ENCODE measurements at regions not wholly inside any gene's neighbourhood (a gene's known extent, or its start where the extent isn't known, plus 50 kb on each side); places are given as distances from the start of the nearest gene placed in this dataset.

DNA sequence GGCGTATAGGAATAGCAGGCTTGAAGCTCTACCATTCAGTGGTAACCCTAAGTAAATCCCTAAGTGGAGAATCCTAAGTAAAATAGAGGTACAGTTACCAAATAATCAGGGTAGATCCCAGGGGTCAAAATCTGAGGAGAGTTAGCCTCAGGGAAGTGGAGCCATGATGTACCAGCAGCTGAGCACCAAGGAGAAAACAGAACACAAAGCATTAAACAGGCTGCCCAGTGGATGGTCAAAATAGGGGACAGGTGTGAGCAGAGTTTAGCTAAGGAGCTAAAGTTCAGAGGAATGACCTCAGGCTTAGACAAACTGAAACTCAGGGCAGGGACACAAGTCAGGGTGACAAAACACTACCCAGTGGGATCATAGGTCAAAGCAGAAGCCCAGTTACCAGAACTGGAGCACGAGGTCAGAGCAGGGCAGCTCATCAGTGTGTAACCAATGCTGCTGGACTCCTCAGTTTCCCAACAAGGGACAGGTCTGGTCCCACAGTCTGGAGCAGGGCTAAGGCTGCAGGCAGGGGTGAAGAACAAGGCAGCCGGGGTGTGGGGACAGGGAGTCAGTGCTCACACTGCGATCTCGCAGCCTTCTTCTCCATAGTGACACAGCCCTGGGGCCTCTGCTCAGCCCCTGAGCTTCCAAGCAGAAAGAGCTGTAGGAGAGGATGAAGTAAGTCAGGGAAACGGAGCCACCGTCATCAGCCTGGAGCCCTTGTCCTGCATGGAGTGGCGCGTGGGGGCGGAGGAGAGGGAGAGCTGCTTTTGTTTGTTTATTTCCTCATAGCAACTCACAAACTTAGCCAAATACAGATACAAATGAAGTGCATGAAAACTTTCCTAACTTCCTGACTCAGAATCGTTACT, 264.0 kb downstream of the MREG start (continued):
- TF ChIP-seq ARNTL (CRISPR knock-in tag; IDR thresholded peaks at IDR 0.05) (peak; percentile 91), NR1H2 (CRISPR knock-in tag; IDR thresholded peaks at IDR 0.05; ENCODE audit: borderline replicate concordance, low read depth) (peak; percentile 53; the same call in 1 of the 2 replicates), TBX3 (IDR thresholded peaks at IDR 0.05; ENCODE audit: borderline replicate concordance) (peak; percentile 76), MEF2D (CRISPR knock-in tag; IDR thresholded peaks at IDR 0.05) (peak; percentile 97), REPIN1 (CRISPR knock-in tag; IDR thresholded peaks at IDR 0.05; ENCODE audit: borderline replicate concordance, low read depth) (peak; percentile 97), ZNF550 (CRISPR knock-in tag; IDR thresholded peaks at IDR 0.05; ENCODE audit: borderline replicate concordance) (0 out of 2 replicates have a peak, but pooled peaks have one; percentile 49), ZNF569 (CRISPR knock-in tag; IDR thresholded peaks at IDR 0.05; ENCODE audit: borderline replicate concordance) (0 out of 2 replicates have a peak, but pooled peaks have one; percentile 40), RAD21 (CRISPR knock-in tag; IDR thresholded peaks at IDR 0.05) (0 out of 2 replicates have a peak, but pooled peaks have one; percentile 37), ZNF629 (CRISPR knock-in tag; conservative IDR thresholded peaks at IDR 0.05) (peak; percentile 93), RXRA (CRISPR knock-in tag; IDR thresholded peaks at IDR 0.05) (peak; percentile 99), ZNF282 (IDR thresholded peaks at IDR 0.05; ENCODE audit: partially characterized antibody) (no peak), ZBTB8A (CRISPR knock-in tag; IDR thresholded peaks at IDR 0.05; ENCODE audit: borderline replicate concordance, low read depth) (0 out of 2 replicates have a peak, but pooled peaks have one; percentile 29), ZNF329 (CRISPR knock-in tag; IDR thresholded peaks at IDR 0.05; ENCODE audit: low read depth) (peak; percentile 71; the same call in 1 of the 2 replicates), STAG1 (CRISPR knock-in tag; IDR thresholded peaks at IDR 0.05) (peak; percentile 54), ZMYM4 (CRISPR knock-in tag; IDR thresholded peaks at IDR 0.05) (peak; percentile 100), ZNF234 (CRISPR knock-in tag; conservative IDR thresholded peaks at IDR 0.05) (no peak), DPF2 (CRISPR knock-in tag; IDR thresholded peaks at IDR 0.05; ENCODE audit: borderline replicate concordance, low read depth) (peak; percentile 90), ZNF558 (CRISPR knock-in tag; IDR thresholded peaks at IDR 0.05; ENCODE audit: borderline replicate concordance) (peak; percentile 93; the same call in 1 of the 2 replicates), NR2F1 (CRISPR knock-in tag; IDR thresholded peaks at IDR 0.05) (peak; percentile 94 to 99), SRF (IDR thresholded peaks at IDR 0.05; ENCODE audit: low read depth, low read length) (peak; percentile 45; the same call in 1 of the 2 replicates), NFATC3 (CRISPR knock-in tag; IDR thresholded peaks at IDR 0.05) (peak; percentile 91; the same call in 1 of the 2 replicates), MTA1 (CRISPR knock-in tag; IDR thresholded peaks at IDR 0.05; ENCODE audit: borderline replicate concordance) (peak; percentile 96)
- TF ChIP-seq, protein P1, sequence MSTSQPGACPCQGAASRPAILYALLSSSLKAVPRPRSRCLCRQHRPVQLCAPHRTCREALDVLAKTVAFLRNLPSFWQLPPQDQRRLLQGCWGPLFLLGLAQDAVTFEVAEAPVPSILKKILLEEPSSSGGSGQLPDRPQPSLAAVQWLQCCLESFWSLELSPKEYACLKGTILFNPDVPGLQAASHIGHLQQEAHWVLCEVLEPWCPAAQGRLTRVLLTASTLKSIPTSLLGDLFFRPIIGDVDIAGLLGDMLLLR (CRISPR knock-in tag; IDR thresholded peaks at IDR 0.05), result peak; percentile 92
- TF ChIP-seq, protein P2, sequence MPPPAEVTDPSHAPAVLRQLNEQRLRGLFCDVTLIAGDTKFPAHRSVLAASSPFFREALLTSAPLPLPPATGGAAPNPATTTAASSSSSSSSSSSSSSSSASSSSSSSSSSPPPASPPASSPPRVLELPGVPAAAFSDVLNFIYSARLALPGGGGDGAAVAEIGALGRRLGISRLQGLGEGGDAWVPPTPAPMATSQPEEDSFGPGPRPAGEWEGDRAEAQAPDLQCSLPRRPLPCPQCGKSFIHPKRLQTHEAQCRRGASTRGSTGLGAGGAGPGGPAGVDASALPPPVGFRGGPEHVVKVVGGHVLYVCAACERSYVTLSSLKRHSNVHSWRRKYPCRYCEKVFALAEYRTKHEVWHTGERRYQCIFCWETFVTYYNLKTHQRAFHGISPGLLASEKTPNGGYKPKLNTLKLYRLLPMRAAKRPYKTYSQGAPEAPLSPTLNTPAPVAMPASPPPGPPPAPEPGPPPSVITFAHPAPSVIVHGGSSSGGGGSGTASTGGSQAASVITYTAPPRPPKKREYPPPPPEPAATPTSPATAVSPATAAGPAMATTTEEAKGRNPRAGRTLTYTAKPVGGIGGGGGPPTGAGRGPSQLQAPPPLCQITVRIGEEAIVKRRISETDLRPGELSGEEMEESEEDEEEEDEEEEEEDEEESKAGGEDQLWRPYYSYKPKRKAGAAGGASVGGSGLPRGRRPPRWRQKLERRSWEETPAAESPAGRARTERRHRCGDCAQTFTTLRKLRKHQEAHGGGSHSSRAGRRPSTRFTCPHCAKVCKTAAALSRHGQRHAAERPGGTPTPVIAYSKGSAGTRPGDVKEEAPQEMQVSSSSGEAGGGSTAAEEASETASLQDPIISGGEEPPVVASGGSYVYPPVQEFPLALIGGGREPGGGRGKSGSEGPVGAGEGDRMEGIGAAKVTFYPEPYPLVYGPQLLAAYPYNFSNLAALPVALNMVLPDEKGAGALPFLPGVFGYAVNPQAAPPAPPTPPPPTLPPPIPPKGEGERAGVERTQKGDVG (CRISPR knock-in tag; IDR thresholded peaks at IDR 0.05; ENCODE audit: borderline replicate concordance), result peak; percentile 100; the same call in 1 of the 2 replicates

All from HepG2 (cell line).